Globus pallidus (tissue), 1 donor: ENCODE measurements at regions not wholly inside any gene's neighbourhood (a gene's known extent, or its start where the extent isn't known, plus 50 kb on each side); places are given as distances from the start of the nearest gene placed in this dataset.
"Not testable (repeated sequence)": the region's sequence is repeated elsewhere in the genome, so short reads cannot be mapped to it uniquely, and the experiment has no call there.

Experiments used
- DNase-seq: peaks from one replicate; pipeline ENCODE4 v3.0.0-alpha.2; 2015; ENCODE audit warnings: low spot score

- no peak for DNase-seq
Measured at GRCh38 chr14:43052897-43053296, 1446.2 kb downstream of the LRFN5 start.

- no peak for DNase-seq
Measured at GRCh38 chr14:43043850-43044249, 1437.2 kb downstream of the LRFN5 start.

GRCh38 chr14:43042408-43042807, 1435.7 kb downstream of the LRFN5 start:
- no peak for DNase-seq

GRCh38 chr14:43041976-43042375, 1435.3 kb downstream of the LRFN5 start:
- no peak for DNase-seq

- DNase-seq, result no peak
Measured at GRCh38 chr14:43041207-43041606, 1434.5 kb downstream of the LRFN5 start.

- no peak for DNase-seq
Measured at GRCh38 chr14:43039881-43040280, 1433.2 kb downstream of the LRFN5 start.

GRCh38 chr14:43031598-43031997, 1424.9 kb downstream of the LRFN5 start:
- DNase-seq, result no peak

- no peak for DNase-seq
Measured at GRCh38 chr14:43022094-43022800, 1415.6 kb downstream of the LRFN5 start.

GRCh38 chr14:43019826-43020225, 1413.2 kb downstream of the LRFN5 start:
- no peak for DNase-seq

GRCh38 chr14:43014338-43014737, 1407.7 kb downstream of the LRFN5 start:
- DNase-seq, result no peak

- no peak for DNase-seq
Measured at GRCh38 chr14:43012817-43013216, 1406.1 kb downstream of the LRFN5 start.

- DNase-seq, result peak; percentile 5
Measured at GRCh38 chr14:43005807-43006206, 1399.1 kb downstream of the LRFN5 start.

- no peak for DNase-seq
Measured at GRCh38 chr14:43003845-43004244, 1397.2 kb downstream of the LRFN5 start.

- no peak for DNase-seq
Measured at GRCh38 chr14:43001731-43002130, 1395.1 kb downstream of the LRFN5 start.

- no peak for DNase-seq
Measured at GRCh38 chr14:42994051-42994736, 1387.5 kb downstream of the LRFN5 start.

- no peak for DNase-seq
Measured at GRCh38 chr14:42992930-42993329, 1386.3 kb downstream of the LRFN5 start.

- no peak for DNase-seq
Measured at GRCh38 chr14:42980419-42980818, 1373.7 kb downstream of the LRFN5 start.

GRCh38 chr14:42973171-42973570, 1366.5 kb downstream of the LRFN5 start:
- not testable (repeated sequence) for DNase-seq

- DNase-seq, result peak; percentile 77
Measured at GRCh38 chr14:42965512-42965911, 1358.8 kb downstream of the LRFN5 start.

- DNase-seq, result no peak
Measured at GRCh38 chr14:42961509-42961908, 1354.8 kb downstream of the LRFN5 start.

GRCh38 chr14:42950363-42950762, 1343.7 kb downstream of the LRFN5 start:
- no peak for DNase-seq

GRCh38 chr14:42947991-42948390, 1341.3 kb downstream of the LRFN5 start:
- DNase-seq, result no peak

GRCh38 chr14:42944284-42944683, 1337.6 kb downstream of the LRFN5 start:
- no peak for DNase-seq

GRCh38 chr14:42931308-42931707, 1324.6 kb downstream of the LRFN5 start:
- no peak for DNase-seq
